Activated B cell treated with CpG ODN at 0.5 μM for 24 hours (primary cell): ENCODE measurements at regions not wholly inside any gene's neighbourhood (a gene's known extent, or its start where the extent isn't known, plus 50 kb on each side); places are given as distances from the start of the nearest gene placed in this dataset.

Source experiments
- ATAC-seq: fragments of 200-7000 bp; cut with Tn5 transposase; one replicate; pipeline ENCODE4 v1.10.0; 2021; ENCODE audit warnings: low read depth, mild to moderate bottlenecking, moderate library complexity
- CTCF ChIA-PET: fragments of 350-600 bp; sonication (Branson Sonifier 250); formaldehyde crosslinking; loops from one replicate; lab custom pipeline; 2021; ENCODE audit warnings: antibody characterized with exemption; lab: Charles Lee
- POLR2A ChIA-PET: fragments of 350-600 bp; sonication (Branson Sonifier 250); formaldehyde crosslinking; loops from one replicate; lab custom pipeline; 2021; ENCODE audit warnings: antibody characterized with exemption; lab: Charles Lee
- DNase-seq: peaks from one replicate; pipeline ENCODE4 v3.0.0; 2022
- H3K27ac Mint-ChIP-seq: one replicate; pipeline ENCODE4 v1.8.0; 2020; ENCODE audit warnings: mixed read lengths
- H3K27me3 Mint-ChIP-seq: one replicate; pipeline ENCODE4 v1.8.0; 2021; ENCODE audit warnings: mixed read lengths
- H3K36me3 Mint-ChIP-seq: one replicate; pipeline ENCODE4 v1.8.0; 2021; ENCODE audit warnings: low read depth, mixed read lengths
- H3K4me1 Mint-ChIP-seq: one replicate; pipeline ENCODE4 v1.8.0; 2021; ENCODE audit warnings: mixed read lengths
- H3K4me3 Mint-ChIP-seq: one replicate; pipeline ENCODE4 v1.8.0; 2020; ENCODE audit warnings: mild to moderate bottlenecking, mixed read lengths
- H3K9me3 Mint-ChIP-seq: one replicate; pipeline ENCODE4 v1.8.0; 2020; ENCODE audit warnings: mixed read lengths
- CTCF ChIP-seq: fragments of 200-600 bp; IDR thresholded peaks from one replicate; pipeline ENCODE4 v1.8.0; 2022; ENCODE audit warnings: antibody characterized with exemption, mild to moderate bottlenecking
- intact Hi-C: fragments of 100-400 bp; cut with micrococcal nuclease; formaldehyde crosslinking; loops from one replicate; pipeline ENCODE4 v1.15.1; 2024

GRCh38 chr2:41527525-41528323 is 520.1 kb upstream of the PKDCC start:
- ChIA-PET POLR2A (no interaction called here), CTCF (no interaction called here)
- no peak for ATAC-seq
- H3K27me3 Mint-ChIP-seq = no peaks in the 10 kb centered on the region
- H3K9me3 Mint-ChIP-seq = peaks cover 2% of the 10 kb centered on the region
- H3K4me1 Mint-ChIP-seq = no peaks in the 10 kb centered on the region
- TF ChIP-seq CTCF = no peak
- H3K27ac Mint-ChIP-seq = no peak overlapping the region
- no peaks in the 10 kb centered on the region for H3K36me3 Mint-ChIP-seq
- intact Hi-C loops = no loop called here
- no peak overlapping the region for H3K4me3 Mint-ChIP-seq
- DNase-seq = no peak

GRCh38 chr2:41535575-41535974 is 512.2 kb upstream of the PKDCC start:
- POLR2A ChIA-PET = no interaction called here

GRCh38 chr2:41540272-41540998 is 507.4 kb upstream of the PKDCC start:
- DNase-seq (no peak), ATAC-seq (no peak)
- Mint-ChIP-seq H3K4me1 (no peaks in the 10 kb centered on the region), H3K27ac (no peak overlapping the region), H3K36me3 (no peaks in the 10 kb centered on the region), H3K27me3 (no peaks in the 10 kb centered on the region), H3K4me3 (no peak overlapping the region), H3K9me3 (no peaks in the 10 kb centered on the region)
- ChIA-PET POLR2A (no interaction called here), CTCF (no interaction called here)
- TF ChIP-seq CTCF = no peak
- intact Hi-C loops = no loop called here

More at GRCh38 chr2:41535575-41535974, 512.2 kb upstream of the PKDCC start:
- no peak overlapping the region for H3K4me3 Mint-ChIP-seq
- no peaks in the 10 kb centered on the region for H3K36me3 Mint-ChIP-seq
- no peaks in the 10 kb centered on the region for H3K4me1 Mint-ChIP-seq
- ATAC-seq (no peak), DNase-seq (no peak)
- H3K27me3 Mint-ChIP-seq = no peaks in the 10 kb centered on the region
- CTCF ChIA-PET = no interaction called here
- peaks cover 4% of the 10 kb centered on the region for H3K9me3 Mint-ChIP-seq
- no peak for TF ChIP-seq CTCF
- intact Hi-C loops = no loop called here
- H3K27ac Mint-ChIP-seq = no peak overlapping the region

- H3K27ac Mint-ChIP-seq = no peak overlapping the region
Observed at GRCh38 chr2:41543726-41544125, 504.1 kb upstream of the PKDCC start.

More at GRCh38 chr2:41543726-41544125, 504.1 kb upstream of the PKDCC start:
- Mint-ChIP-seq H3K36me3 (no peaks in the 10 kb centered on the region), H3K4me1 (no peaks in the 10 kb centered on the region), H3K4me3 (no peak overlapping the region), H3K27me3 (no peaks in the 10 kb centered on the region), H3K9me3 (no peaks in the 10 kb centered on the region)
- ATAC-seq = no peak
- intact Hi-C loops = no loop called here
- POLR2A ChIA-PET = no interaction called here
- no peak for DNase-seq
- CTCF ChIA-PET = no interaction called here
- no peak for TF ChIP-seq CTCF
